ENCODE measurements at regions not wholly inside any gene's neighbourhood (a gene's known extent, or its start where the extent isn't known, plus 50 kb on each side); places are given as distances from the start of the nearest gene placed in this dataset.

GRCh38 chr4:156390599-156391324 lies 437.1 kb upstream of the CTSO start:
- H3K4me3 ChIP-seq = no peak overlapping the region
- no peak for ATAC-seq
- H3K36me3 ChIP-seq = no peaks in the 10 kb centered on the region
- no peak for TF ChIP-seq POLR2AphosphoS5 (IDR thresholded peaks at IDR 0.05)
- no peak for TF ChIP-seq POLR2A (IDR thresholded peaks at IDR 0.05)
- no peak for TF ChIP-seq CTCF (IDR thresholded peaks at IDR 0.05)
- no peak for TF ChIP-seq EP300 (IDR thresholded peaks at IDR 0.05)
- no peak overlapping the region for H3K27ac ChIP-seq
- no peaks in the 10 kb centered on the region for H3K9me3 ChIP-seq
- peaks cover 0 to 6% (median 0%) of the 10 kb centered on the region in 3 donors for H3K4me1 ChIP-seq
- no peaks in the 10 kb centered on the region for H3K27me3 ChIP-seq
- 81 to 89% methylated on average over 4 of the region's 4 CpGs for WGBS, 2 donors (ENCODE audit: low coverage in 1 of 2)

GRCh38 chr4:156388826-156389225 lies 435.2 kb upstream of the CTSO start:
- Histone ChIP-seq H3K36me3 (no peaks in the 10 kb centered on the region), H3K4me3 (no peak overlapping the region), H3K27ac (no peak overlapping the region), H3K4me1 (peaks cover 0 to 6% (median 0%) of the 10 kb centered on the region in 3 donors), H3K9me3 (no peaks in the 10 kb centered on the region), H3K27me3 (no peaks in the 10 kb centered on the region)
- no peak for ATAC-seq
- TF ChIP-seq CTCF (IDR thresholded peaks at IDR 0.05) (no peak), POLR2AphosphoS5 (IDR thresholded peaks at IDR 0.05) (no peak), POLR2A (IDR thresholded peaks at IDR 0.05) (no peak), EP300 (IDR thresholded peaks at IDR 0.05) (no peak)
- 71 to 77% methylated on average over 2 to 3 of the region's 3 CpGs for WGBS, 2 donors (ENCODE audit: low coverage in 1 of 2)

- Histone ChIP-seq H3K9me3 (no peaks in the 10 kb centered on the region), H3K36me3 (no peaks in the 10 kb centered on the region), H3K4me3 (no peak overlapping the region), H3K27me3 (no peaks in the 10 kb centered on the region), H3K4me1 (no peaks in the 10 kb centered on the region), H3K27ac (no peak overlapping the region)
- peak; percentile 60 for ATAC-seq
- TF ChIP-seq POLR2AphosphoS5 (IDR thresholded peaks at IDR 0.05) (no peak), CTCF (IDR thresholded peaks at IDR 0.05) (peak in 2 of 4 experiments; percentile 51 to 52)
- WGBS, 2 donors (ENCODE audit: low coverage in 1 of 2) = 44 to 62% methylated on average over 4 to 8 of the region's 8 CpGs
These were observed 424.5 kb upstream of the CTSO start for GRCh38 chr4:156378033-156378665.

GRCh38 chr4:156377036-156377710 lies 423.5 kb upstream of the CTSO start:
- no peak overlapping the region for H3K4me3 ChIP-seq
- no peak overlapping the region for H3K27ac ChIP-seq
- no peaks in the 10 kb centered on the region for H3K9me3 ChIP-seq
- no peak for ATAC-seq
- TF ChIP-seq POLR2A (IDR thresholded peaks at IDR 0.05) (no peak), EP300 (IDR thresholded peaks at IDR 0.05) (no peak), POLR2AphosphoS5 (IDR thresholded peaks at IDR 0.05) (no peak)
- no peaks in the 10 kb centered on the region for H3K36me3 ChIP-seq
- no peaks in the 10 kb centered on the region for H3K27me3 ChIP-seq
- H3K4me1 ChIP-seq = no peaks in the 10 kb centered on the region
- 84 to 86% methylated on average over 5 of the region's 5 CpGs for WGBS, 2 donors (ENCODE audit: low coverage in 1 of 2)

- no peaks in the 10 kb centered on the region for H3K36me3 ChIP-seq
- ATAC-seq = no peak
- no peaks in the 10 kb centered on the region for H3K9me3 ChIP-seq
- TF ChIP-seq CTCF (IDR thresholded peaks at IDR 0.05) = no peak
- no peak for TF ChIP-seq POLR2AphosphoS5 (IDR thresholded peaks at IDR 0.05)
- TF ChIP-seq POLR2A (IDR thresholded peaks at IDR 0.05) = no peak
- TF ChIP-seq EP300 (IDR thresholded peaks at IDR 0.05) = no peak
- no peak overlapping the region for H3K4me3 ChIP-seq
- H3K27ac ChIP-seq = no peak overlapping the region
- H3K27me3 ChIP-seq = no peaks in the 10 kb centered on the region
- H3K4me1 ChIP-seq = no peaks in the 10 kb centered on the region
These were observed 421.2 kb upstream of the CTSO start for GRCh38 chr4:156374894-156375293.

Data from gastroesophageal sphincter (tissue), 4 donors.